GM10266 (cell line): ENCODE measurements at regions not wholly inside any gene's neighbourhood (a gene's known extent, or its start where the extent isn't known, plus 50 kb on each side); places are given as distances from the start of the nearest gene placed in this dataset.

Source experiments
- DNase-seq: peaks from one replicate; pipeline ENCODE4 v3.0.0; 2012; ENCODE audit errors: extremely low spot score
- TF ChIP-seq, protein P1 (sequence below): IDR thresholded peaks from 2 replicates; pipeline ENCODE4 v1.5.1; 2012; ENCODE audit warnings: mild to moderate bottlenecking, low read depth; ENCODE audit not compliant: control insufficient read depth, insufficient read depth; ENCODE audit errors: missing control alignments

DNA sequence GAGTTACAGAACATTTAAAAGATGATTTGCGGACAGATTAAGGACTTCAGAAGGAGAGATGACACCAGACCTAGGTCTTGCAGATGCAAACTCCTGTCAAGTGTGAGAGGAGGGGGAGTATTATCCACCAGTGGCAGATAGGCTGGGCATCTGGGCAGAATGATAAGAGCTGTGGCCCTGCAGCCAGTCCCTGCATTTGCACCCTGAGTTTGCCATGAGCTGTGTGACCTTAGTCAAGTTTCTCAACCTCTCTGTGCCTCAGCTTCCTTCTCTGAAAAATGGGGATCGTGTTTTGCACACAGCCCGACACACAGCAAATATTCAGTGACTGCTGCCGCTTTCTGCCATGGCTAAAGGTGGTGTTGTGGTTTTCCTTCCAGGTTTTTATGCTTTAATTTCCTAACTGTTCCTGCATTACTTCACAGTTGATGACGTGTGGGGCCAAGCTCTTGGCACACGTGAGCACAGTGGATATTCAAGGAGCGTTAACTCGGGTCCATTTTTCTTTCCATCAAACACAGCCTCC, 516.2 kb downstream of the CDH26 start:
- TF ChIP-seq, protein P1, sequence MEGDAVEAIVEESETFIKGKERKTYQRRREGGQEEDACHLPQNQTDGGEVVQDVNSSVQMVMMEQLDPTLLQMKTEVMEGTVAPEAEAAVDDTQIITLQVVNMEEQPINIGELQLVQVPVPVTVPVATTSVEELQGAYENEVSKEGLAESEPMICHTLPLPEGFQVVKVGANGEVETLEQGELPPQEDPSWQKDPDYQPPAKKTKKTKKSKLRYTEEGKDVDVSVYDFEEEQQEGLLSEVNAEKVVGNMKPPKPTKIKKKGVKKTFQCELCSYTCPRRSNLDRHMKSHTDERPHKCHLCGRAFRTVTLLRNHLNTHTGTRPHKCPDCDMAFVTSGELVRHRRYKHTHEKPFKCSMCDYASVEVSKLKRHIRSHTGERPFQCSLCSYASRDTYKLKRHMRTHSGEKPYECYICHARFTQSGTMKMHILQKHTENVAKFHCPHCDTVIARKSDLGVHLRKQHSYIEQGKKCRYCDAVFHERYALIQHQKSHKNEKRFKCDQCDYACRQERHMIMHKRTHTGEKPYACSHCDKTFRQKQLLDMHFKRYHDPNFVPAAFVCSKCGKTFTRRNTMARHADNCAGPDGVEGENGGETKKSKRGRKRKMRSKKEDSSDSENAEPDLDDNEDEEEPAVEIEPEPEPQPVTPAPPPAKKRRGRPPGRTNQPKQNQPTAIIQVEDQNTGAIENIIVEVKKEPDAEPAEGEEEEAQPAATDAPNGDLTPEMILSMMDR, result no peak
- DNase-seq, result no peak

DNA sequence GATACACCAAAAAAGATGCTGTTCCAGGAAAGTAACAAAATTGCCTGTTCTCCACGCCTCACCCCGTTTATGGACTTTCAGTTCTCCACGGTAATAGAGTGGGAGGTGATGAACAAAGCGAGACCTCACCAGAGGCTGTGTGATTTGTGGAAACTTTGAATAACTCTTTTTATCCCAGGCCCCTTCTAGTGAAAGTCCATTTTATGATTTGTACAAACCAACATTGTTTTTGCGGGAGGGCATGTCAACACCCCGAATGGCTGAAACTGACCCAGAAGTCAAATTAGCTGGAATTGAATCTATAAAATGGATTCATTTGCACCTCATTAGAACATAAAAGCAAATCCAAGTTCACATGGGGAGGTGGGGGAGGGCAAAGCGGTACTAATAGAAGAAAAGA, 517.8 kb downstream of the CDH26 start:
- TF ChIP-seq, protein P1, result no peak
- DNase-seq, result no peak

DNA sequence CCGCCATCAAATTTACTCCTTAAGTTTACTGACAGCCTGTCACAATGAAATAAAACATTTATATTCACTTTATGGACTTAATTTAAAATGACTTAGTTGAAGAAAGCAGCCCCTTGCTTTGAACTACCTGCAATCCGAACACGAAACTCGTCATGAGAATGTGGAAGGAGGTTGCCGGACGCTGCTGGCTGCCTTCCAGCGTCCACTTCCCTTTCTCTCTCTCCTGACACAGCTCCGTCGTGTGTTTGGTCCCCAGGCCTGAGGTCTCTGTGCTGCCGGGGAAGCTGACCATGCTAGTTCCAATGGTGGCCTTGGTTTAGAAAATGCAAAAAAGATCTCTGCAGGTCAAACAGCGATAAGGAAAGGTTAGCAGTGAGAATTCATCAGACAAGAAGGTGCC, 519.7 kb downstream of the CDH26 start:
- no peak for DNase-seq
- TF ChIP-seq, protein P1, result no peak

DNA sequence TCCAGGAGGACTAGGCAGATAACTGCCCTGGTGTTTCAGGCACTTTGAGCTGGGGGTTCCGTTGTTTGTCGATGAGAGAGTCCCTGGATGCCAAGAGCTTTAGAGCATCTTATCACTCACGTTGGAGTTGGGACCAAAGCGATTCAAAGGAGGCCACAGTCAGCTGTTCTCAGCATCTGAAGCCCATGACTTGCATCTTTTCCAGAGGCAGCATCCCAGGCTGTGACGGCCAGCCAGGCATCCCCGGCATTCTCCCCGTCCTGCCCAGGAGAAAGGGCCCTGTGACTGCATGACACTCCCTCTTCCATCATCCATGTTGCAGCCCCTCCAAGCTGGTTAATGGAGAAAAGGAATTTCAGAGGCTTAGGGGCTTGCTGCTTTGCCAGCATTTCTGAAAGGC, 520.3 kb downstream of the CDH26 start:
- TF ChIP-seq, protein P1, result no peak
- no peak for DNase-seq

- TF ChIP-seq, protein P1, result no peak
- DNase-seq, result no peak
Observed at GRCh38 chr20:60480950-60481742, 522.9 kb downstream of the CDH26 start.

DNA sequence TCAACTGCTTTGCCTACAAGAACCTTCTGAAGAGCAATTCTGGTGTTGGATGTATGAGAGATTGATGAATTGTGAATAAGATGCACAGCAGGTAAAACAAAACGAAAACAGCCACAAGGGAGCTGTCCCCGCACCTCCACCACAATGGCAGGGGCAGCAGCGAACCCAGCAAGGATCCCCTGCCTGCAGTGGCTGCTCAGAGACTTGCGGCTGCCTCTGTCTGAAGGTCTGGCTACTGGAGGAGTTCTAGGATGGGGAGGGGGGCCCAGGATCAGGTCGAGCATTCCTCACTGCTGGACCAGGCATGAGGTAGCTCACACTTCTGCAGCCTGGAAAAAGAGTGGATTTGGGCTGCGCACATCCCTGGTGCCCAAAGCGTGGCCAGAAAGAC, 523.5 kb downstream of the CDH26 start:
- TF ChIP-seq, protein P1, result no peak
- DNase-seq, result no peak
